GM23338 (cell line): ENCODE measurements at regions not wholly inside any gene's neighbourhood (a gene's known extent, or its start where the extent isn't known, plus 50 kb on each side); places are given as distances from the start of the nearest gene placed in this dataset.

Source experiments
- ATAC-seq: fragments of 200-7000 bp; cut with Tn5 transposase; 3 replicates; pipeline ENCODE4 v1.9.1; 2020
- DNase-seq: peaks from one replicate; pipeline ENCODE4 v3.0.0-alpha.2; 2015; ENCODE audit warnings: low spot score
- H2AFZ ChIP-seq: fragments of 200-600 bp; sonication (generic); 2 replicates; pipeline ENCODE4 v1.8.0; 2016; ENCODE audit warnings: antibody characterized with exemption, mild to moderate bottlenecking, moderate library complexity
- H3F3A ChIP-seq: fragments of 200-600 bp; sonication (generic); replicated peaks from 2 replicates; pipeline ENCODE4 v1.8.0; 2017; ENCODE audit warnings: antibody characterized with exemption, mixed run types, low read depth
- H3K27ac ChIP-seq: fragments of 200-600 bp; sonication (generic); 2 replicates; pipeline ENCODE4 v1.6.1; 2016; ENCODE audit warnings: low read depth
- H3K27me3 ChIP-seq: fragments of 200-600 bp; sonication (generic); 2 replicates; pipeline ENCODE4 v1.8.0; 2016; ENCODE audit warnings: mild to moderate bottlenecking, mixed run types, moderate library complexity; ENCODE audit not compliant: insufficient read depth
- H3K36me3 ChIP-seq: fragments of 200-600 bp; sonication (generic); 2 replicates; pipeline ENCODE4 v1.8.0; 2016; ENCODE audit warnings: mild to moderate bottlenecking; ENCODE audit not compliant: insufficient read depth
- H3K4me1 ChIP-seq: fragments of 200-600 bp; sonication (generic); 2 replicates; pipeline ENCODE4 v1.8.0; 2016; ENCODE audit warnings: mild to moderate bottlenecking, moderate library complexity; ENCODE audit not compliant: insufficient read depth
- H3K4me2 ChIP-seq: fragments of 200-600 bp; sonication (generic); 2 replicates; pipeline ENCODE4 v1.7.1; 2017; ENCODE audit warnings: mixed run types
- H3K4me3 ChIP-seq: fragments of 200-600 bp; sonication (generic); 2 replicates; pipeline ENCODE4 v1.6.1; 2016; ENCODE audit warnings: mixed run types
- H3K79me2 ChIP-seq: fragments of 200-600 bp; sonication (generic); replicated peaks from 2 replicates; pipeline ENCODE4 v1.8.0; 2017; ENCODE audit warnings: mild to moderate bottlenecking; ENCODE audit not compliant: insufficient read depth
- H3K9me2 ChIP-seq: fragments of 200-600 bp; sonication (generic); 2 replicates; pipeline ENCODE4 v1.8.0; 2017; ENCODE audit not compliant: insufficient read depth
- H4K20me1 ChIP-seq: fragments of 200-600 bp; sonication (generic); replicated peaks from 2 replicates; pipeline ENCODE4 v1.8.0; 2017; ENCODE audit warnings: mild to moderate bottlenecking; ENCODE audit not compliant: insufficient read depth
- H3K27ac Mint-ChIP-seq: 2 replicates; pipeline ENCODE4 v1.8.0; 2020; ENCODE audit warnings: inconsistent platforms, mild to moderate bottlenecking, moderate library complexity, mixed read lengths
- H3K27me3 Mint-ChIP-seq: 3 replicates; pipeline ENCODE4 v1.8.0; 2022; ENCODE audit warnings: low read depth, mild to moderate bottlenecking, moderate library complexity, mixed read lengths, inconsistent platforms; ENCODE audit not compliant: insufficient read depth, poor library complexity
- H3K36me3 Mint-ChIP-seq: 3 replicates; pipeline ENCODE4 v1.8.0; 2021; ENCODE audit warnings: low read depth, mild to moderate bottlenecking, inconsistent platforms, moderate library complexity, mixed read lengths
- H3K4me1 Mint-ChIP-seq: 3 replicates; pipeline ENCODE4 v1.8.0; 2020; ENCODE audit warnings: mild to moderate bottlenecking, inconsistent platforms, mixed read lengths
- H3K4me3 Mint-ChIP-seq: 3 replicates; pipeline ENCODE4 v1.8.0; 2021; ENCODE audit warnings: moderate library complexity, mild to moderate bottlenecking, inconsistent platforms, mixed read lengths
- H3K9me3 Mint-ChIP-seq: 3 replicates; pipeline ENCODE4 v1.8.0; 2020; ENCODE audit warnings: moderate library complexity, mild to moderate bottlenecking, inconsistent platforms, mixed read lengths
- CREB1 ChIP-seq: fragments of 250-450 bp; sonication (Bioruptor Pico); IDR thresholded peaks from 2 replicates; pipeline ENCODE4 v1.5.0; 2020; ENCODE audit warnings: low read depth, mild to moderate bottlenecking, moderate library complexity
- EZH2 ChIP-seq: fragments of 200-600 bp; sonication (generic); IDR thresholded peaks from one replicate; pipeline ENCODE4 v1.8.0; 2017; ENCODE audit warnings: antibody characterized with exemption, mild to moderate bottlenecking, low read depth; ENCODE audit not compliant: unreplicated experiment
- EZH2phosphoT487 ChIP-seq: fragments of 200-600 bp; sonication (generic); IDR thresholded peaks from one replicate; pipeline ENCODE4 v1.8.1; 2018; ENCODE audit warnings: antibody characterized with exemption; ENCODE audit not compliant: unreplicated experiment
- JUNB ChIP-seq: IDR thresholded peaks from one replicate; pipeline ENCODE4 v1.6.1; 2016; ENCODE audit warnings: antibody characterized with exemption; ENCODE audit not compliant: unreplicated experiment
- NANOG ChIP-seq: IDR thresholded peaks from 2 replicates; pipeline ENCODE4 v1.6.1; 2016; ENCODE audit warnings: antibody characterized with exemption, borderline replicate concordance
- POLR2AphosphoS5 ChIP-seq: IDR thresholded peaks from 2 replicates; pipeline ENCODE4 v1.6.1; 2016; ENCODE audit warnings: antibody characterized with exemption, low read depth
- STAT1 ChIP-seq: IDR thresholded peaks from one replicate; pipeline ENCODE4 v1.6.1; 2016; ENCODE audit warnings: antibody characterized with exemption; ENCODE audit not compliant: unreplicated experiment
- ZNF114 ChIP-seq: fragments of 250-450 bp; sonication (Bioruptor Pico); IDR thresholded peaks from 2 replicates; pipeline ENCODE4 v1.5.0; 2020; ENCODE audit warnings: mild to moderate bottlenecking, moderate library complexity
- ZNF331 ChIP-seq: fragments of 250-450 bp; sonication (Bioruptor Pico); IDR thresholded peaks from 2 replicates; pipeline ENCODE4 v1.5.0; 2020; ENCODE audit warnings: low read depth, mild to moderate bottlenecking, moderate library complexity
- TF ChIP-seq, protein P1 (sequence below): IDR thresholded peaks from one replicate; pipeline ENCODE4 v1.6.1; 2018; ENCODE audit warnings: antibody characterized with exemption; ENCODE audit not compliant: unreplicated experiment
- TF ChIP-seq, protein P2 (sequence below): fragments of 250-450 bp; sonication (Bioruptor Pico); IDR thresholded peaks from 2 replicates; pipeline ENCODE4 v1.5.0; 2020; ENCODE audit warnings: mild to moderate bottlenecking, moderate library complexity
- TF ChIP-seq, protein P3 (sequence below): IDR thresholded peaks from 2 replicates; pipeline ENCODE4 v1.6.1; 2016; ENCODE audit warnings: antibody characterized with exemption
- TF ChIP-seq, protein P4 (sequence below), 2 experiments: fragments of 200-600 bp in 1 of 2; sonication (generic) in 1 of 2; conservative IDR thresholded peaks; 2 replicates each; pipeline versions ENCODE4 v1.5.1 to v1.6.1; 2016 to 2017; ENCODE audit warnings: antibody characterized with exemption in 2 of 2, low read depth in 2 of 2, mild to moderate bottlenecking in 2 of 2, moderate library complexity in 1 of 2

DNA sequence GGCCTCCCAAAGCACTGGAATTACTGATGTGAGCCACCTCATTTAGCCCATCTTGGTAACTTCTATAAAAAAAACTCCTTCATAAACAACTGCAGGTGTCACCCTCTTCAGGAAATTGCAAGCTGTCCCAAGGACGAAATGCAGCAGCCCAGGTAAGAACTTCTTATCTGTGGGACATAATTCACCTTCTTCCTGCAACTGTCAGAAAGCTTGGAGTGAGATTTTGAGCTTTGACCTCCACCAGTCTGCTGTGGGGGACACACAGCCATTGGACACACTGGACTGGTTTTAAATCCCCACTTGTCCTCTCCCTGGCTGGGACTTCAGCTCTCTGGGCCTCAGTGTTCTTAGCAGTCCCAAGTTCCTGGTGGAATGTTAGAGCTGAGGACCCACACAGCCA lies 368.5 kb downstream of the MN1 start:
- peaks cover 7% of the 10 kb centered on the region for H3K27me3 Mint-ChIP-seq
- no peaks in the 10 kb centered on the region for H4K20me1 ChIP-seq
- 0 out of 2 replicates have a peak, but pooled peaks cover 3% of the 10 kb centered on the region for H3F3A ChIP-seq
- H3K36me3 ChIP-seq: no peaks in the 10 kb centered on the region; the same call in 1 of the 2 replicates
- no peaks in the 10 kb centered on the region for H3K27me3 ChIP-seq
- no peak overlapping the region for H3K4me3 Mint-ChIP-seq
- no peaks in the 10 kb centered on the region for H3K79me2 ChIP-seq
- peaks cover 9% of the 10 kb centered on the region; the same call in 2 of the 3 replicates for H3K36me3 Mint-ChIP-seq
- H3K27ac Mint-ChIP-seq: no peak overlapping the region
- no peak for ATAC-seq
- no peak overlapping the region for H3K27ac ChIP-seq
- H3K4me3 ChIP-seq: no peak overlapping the region
- no peaks in the 10 kb centered on the region for H3K9me2 ChIP-seq
- peaks cover 23% of the 10 kb centered on the region for H3K4me1 Mint-ChIP-seq
- H3K4me2 ChIP-seq: no peak overlapping the region
- no peak for DNase-seq
- H3K9me3 Mint-ChIP-seq: peaks cover 21% of the 10 kb centered on the region
- TF ChIP-seq ZNF331 (CRISPR knock-in tag) (no peak), NANOG (no peak), EZH2phosphoT487 (no peak), POLR2AphosphoS5 (no peak), CREB1 (CRISPR knock-in tag) (no peak), JUNB (no peak), ZNF114 (no peak), EZH2 (no peak), STAT1 (no peak)
- TF ChIP-seq, protein P1, sequence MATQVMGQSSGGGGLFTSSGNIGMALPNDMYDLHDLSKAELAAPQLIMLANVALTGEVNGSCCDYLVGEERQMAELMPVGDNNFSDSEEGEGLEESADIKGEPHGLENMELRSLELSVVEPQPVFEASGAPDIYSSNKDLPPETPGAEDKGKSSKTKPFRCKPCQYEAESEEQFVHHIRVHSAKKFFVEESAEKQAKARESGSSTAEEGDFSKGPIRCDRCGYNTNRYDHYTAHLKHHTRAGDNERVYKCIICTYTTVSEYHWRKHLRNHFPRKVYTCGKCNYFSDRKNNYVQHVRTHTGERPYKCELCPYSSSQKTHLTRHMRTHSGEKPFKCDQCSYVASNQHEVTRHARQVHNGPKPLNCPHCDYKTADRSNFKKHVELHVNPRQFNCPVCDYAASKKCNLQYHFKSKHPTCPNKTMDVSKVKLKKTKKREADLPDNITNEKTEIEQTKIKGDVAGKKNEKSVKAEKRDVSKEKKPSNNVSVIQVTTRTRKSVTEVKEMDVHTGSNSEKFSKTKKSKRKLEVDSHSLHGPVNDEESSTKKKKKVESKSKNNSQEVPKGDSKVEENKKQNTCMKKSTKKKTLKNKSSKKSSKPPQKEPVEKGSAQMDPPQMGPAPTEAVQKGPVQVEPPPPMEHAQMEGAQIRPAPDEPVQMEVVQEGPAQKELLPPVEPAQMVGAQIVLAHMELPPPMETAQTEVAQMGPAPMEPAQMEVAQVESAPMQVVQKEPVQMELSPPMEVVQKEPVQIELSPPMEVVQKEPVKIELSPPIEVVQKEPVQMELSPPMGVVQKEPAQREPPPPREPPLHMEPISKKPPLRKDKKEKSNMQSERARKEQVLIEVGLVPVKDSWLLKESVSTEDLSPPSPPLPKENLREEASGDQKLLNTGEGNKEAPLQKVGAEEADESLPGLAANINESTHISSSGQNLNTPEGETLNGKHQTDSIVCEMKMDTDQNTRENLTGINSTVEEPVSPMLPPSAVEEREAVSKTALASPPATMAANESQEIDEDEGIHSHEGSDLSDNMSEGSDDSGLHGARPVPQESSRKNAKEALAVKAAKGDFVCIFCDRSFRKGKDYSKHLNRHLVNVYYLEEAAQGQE: no peak
- TF ChIP-seq, protein P2, sequence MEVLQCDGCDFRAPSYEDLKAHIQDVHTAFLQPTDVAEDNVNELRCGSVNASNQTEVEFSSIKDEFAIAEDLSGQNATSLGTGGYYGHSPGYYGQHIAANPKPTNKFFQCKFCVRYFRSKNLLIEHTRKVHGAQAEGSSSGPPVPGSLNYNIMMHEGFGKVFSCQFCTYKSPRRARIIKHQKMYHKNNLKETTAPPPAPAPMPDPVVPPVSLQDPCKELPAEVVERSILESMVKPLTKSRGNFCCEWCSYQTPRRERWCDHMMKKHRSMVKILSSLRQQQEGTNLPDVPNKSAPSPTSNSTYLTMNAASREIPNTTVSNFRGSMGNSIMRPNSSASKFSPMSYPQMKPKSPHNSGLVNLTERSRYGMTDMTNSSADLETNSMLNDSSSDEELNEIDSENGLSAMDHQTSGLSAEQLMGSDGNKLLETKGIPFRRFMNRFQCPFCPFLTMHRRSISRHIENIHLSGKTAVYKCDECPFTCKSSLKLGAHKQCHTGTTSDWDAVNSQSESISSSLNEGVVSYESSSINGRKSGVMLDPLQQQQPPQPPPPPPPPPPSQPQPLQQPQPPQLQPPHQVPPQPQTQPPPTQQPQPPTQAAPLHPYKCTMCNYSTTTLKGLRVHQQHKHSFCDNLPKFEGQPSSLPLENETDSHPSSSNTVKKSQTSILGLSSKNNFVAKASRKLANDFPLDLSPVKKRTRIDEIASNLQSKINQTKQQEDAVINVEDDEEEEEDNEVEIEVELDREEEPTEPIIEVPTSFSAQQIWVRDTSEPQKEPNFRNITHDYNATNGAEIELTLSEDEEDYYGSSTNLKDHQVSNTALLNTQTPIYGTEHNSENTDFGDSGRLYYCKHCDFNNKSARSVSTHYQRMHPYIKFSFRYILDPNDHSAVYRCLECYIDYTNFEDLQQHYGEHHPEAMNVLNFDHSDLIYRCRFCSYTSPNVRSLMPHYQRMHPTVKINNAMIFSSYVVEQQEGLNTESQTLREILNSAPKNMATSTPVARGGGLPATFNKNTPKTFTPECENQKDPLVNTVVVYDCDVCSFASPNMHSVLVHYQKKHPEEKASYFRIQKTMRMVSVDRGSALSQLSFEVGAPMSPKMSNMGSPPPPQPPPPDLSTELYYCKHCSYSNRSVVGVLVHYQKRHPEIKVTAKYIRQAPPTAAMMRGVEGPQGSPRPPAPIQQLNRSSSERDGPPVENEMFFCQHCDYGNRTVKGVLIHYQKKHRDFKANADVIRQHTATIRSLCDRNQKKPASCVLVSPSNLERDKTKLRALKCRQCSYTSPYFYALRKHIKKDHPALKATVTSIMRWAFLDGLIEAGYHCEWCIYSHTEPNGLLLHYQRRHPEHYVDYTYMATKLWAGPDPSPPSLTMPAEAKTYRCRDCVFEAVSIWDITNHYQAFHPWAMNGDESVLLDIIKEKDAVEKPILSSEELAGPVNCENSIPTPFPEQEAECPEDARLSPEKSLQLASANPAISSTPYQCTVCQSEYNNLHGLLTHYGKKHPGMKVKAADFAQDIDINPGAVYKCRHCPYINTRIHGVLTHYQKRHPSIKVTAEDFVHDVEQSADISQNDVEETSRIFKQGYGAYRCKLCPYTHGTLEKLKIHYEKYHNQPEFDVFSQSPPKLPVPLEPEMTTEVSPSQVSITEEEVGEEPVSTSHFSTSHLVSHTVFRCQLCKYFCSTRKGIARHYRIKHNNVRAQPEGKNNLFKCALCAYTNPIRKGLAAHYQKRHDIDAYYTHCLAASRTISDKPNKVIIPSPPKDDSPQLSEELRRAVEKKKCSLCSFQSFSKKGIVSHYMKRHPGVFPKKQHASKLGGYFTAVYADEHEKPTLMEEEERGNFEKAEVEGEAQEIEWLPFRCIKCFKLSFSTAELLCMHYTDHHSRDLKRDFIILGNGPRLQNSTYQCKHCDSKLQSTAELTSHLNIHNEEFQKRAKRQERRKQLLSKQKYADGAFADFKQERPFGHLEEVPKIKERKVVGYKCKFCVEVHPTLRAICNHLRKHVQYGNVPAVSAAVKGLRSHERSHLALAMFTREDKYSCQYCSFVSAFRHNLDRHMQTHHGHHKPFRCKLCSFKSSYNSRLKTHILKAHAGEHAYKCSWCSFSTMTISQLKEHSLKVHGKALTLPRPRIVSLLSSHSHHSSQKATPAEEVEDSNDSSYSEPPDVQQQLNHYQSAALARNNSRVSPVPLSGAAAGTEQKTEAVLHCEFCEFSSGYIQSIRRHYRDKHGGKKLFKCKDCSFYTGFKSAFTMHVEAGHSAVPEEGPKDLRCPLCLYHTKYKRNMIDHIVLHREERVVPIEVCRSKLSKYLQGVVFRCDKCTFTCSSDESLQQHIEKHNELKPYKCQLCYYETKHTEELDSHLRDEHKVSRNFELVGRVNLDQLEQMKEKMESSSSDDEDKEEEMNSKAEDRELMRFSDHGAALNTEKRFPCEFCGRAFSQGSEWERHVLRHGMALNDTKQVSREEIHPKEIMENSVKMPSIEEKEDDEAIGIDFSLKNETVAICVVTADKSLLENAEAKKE: no peak
- TF ChIP-seq, protein P3, sequence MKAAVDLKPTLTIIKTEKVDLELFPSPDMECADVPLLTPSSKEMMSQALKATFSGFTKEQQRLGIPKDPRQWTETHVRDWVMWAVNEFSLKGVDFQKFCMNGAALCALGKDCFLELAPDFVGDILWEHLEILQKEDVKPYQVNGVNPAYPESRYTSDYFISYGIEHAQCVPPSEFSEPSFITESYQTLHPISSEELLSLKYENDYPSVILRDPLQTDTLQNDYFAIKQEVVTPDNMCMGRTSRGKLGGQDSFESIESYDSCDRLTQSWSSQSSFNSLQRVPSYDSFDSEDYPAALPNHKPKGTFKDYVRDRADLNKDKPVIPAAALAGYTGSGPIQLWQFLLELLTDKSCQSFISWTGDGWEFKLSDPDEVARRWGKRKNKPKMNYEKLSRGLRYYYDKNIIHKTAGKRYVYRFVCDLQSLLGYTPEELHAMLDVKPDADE: no peak
- TF ChIP-seq, protein P4, sequence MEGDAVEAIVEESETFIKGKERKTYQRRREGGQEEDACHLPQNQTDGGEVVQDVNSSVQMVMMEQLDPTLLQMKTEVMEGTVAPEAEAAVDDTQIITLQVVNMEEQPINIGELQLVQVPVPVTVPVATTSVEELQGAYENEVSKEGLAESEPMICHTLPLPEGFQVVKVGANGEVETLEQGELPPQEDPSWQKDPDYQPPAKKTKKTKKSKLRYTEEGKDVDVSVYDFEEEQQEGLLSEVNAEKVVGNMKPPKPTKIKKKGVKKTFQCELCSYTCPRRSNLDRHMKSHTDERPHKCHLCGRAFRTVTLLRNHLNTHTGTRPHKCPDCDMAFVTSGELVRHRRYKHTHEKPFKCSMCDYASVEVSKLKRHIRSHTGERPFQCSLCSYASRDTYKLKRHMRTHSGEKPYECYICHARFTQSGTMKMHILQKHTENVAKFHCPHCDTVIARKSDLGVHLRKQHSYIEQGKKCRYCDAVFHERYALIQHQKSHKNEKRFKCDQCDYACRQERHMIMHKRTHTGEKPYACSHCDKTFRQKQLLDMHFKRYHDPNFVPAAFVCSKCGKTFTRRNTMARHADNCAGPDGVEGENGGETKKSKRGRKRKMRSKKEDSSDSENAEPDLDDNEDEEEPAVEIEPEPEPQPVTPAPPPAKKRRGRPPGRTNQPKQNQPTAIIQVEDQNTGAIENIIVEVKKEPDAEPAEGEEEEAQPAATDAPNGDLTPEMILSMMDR (conservative IDR thresholded peaks at IDR 0.05; ENCODE audit: low read depth in 2 of 2): no peak
- no peak overlapping the region for H2AFZ ChIP-seq
- H3K4me1 ChIP-seq: peaks cover 11% of the 10 kb centered on the region
